DND-41 (cell line): ENCODE measurements at regions not wholly inside any gene's neighbourhood (a gene's known extent, or its start where the extent isn't known, plus 50 kb on each side); places are given as distances from the start of the nearest gene placed in this dataset.

Source experiments
- CTCF ChIP-seq: IDR thresholded peaks from 2 replicates; pipeline ENCODE4 v1.5.1; 2012; ENCODE audit warnings: borderline replicate concordance, low read length, moderate library complexity, mild to moderate bottlenecking; ENCODE audit not compliant: poor library complexity, severe bottlenecking; ENCODE audit errors: extremely low read depth
- EZH2 ChIP-seq: IDR thresholded peaks from 3 replicates; pipeline ENCODE4 v1.6.1; 2012; ENCODE audit warnings: borderline replicate concordance, low read depth, mild to moderate bottlenecking, moderate library complexity, low read length, inconsistent platforms; ENCODE audit not compliant: severe bottlenecking

GRCh38 chr12:47504775-47505446 lies 200.9 kb downstream of the RPAP3 start:
- TF ChIP-seq CTCF: no peak
- no peak for TF ChIP-seq EZH2
